ENCODE measurements at regions not wholly inside any gene's neighbourhood (a gene's known extent, or its start where the extent isn't known, plus 50 kb on each side); places are given as distances from the start of the nearest gene placed in this dataset.

DNA sequence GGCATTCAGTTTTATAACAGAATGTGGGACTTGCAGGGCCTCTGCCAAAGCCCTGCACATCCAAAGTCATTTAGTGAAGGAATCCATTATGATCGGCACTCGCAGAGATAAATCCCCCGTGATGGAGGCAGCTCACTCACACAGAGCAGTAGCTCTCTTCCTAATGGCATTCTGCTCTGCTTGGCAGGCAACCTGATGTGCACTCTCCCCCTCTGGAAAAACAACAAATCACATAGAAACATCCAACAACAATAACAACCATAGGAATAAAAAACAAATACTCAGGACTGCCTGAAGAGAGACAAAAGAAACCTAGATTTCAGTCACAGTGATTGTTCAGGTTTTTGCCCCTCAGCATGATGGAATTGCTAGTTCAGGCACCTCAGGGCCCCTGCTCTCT lies 59.7 kb downstream of the NAA11 start:
- TF ChIP-seq POLR2A (IDR thresholded peaks at IDR 0.05): no peak
- TF ChIP-seq, protein P1, sequence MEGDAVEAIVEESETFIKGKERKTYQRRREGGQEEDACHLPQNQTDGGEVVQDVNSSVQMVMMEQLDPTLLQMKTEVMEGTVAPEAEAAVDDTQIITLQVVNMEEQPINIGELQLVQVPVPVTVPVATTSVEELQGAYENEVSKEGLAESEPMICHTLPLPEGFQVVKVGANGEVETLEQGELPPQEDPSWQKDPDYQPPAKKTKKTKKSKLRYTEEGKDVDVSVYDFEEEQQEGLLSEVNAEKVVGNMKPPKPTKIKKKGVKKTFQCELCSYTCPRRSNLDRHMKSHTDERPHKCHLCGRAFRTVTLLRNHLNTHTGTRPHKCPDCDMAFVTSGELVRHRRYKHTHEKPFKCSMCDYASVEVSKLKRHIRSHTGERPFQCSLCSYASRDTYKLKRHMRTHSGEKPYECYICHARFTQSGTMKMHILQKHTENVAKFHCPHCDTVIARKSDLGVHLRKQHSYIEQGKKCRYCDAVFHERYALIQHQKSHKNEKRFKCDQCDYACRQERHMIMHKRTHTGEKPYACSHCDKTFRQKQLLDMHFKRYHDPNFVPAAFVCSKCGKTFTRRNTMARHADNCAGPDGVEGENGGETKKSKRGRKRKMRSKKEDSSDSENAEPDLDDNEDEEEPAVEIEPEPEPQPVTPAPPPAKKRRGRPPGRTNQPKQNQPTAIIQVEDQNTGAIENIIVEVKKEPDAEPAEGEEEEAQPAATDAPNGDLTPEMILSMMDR (IDR thresholded peaks at IDR 0.05): no peak
- DNase-seq: no peak
- H3K4me1 ChIP-seq: no peaks in the 10 kb centered on the region
- H3K36me3 ChIP-seq: no peaks in the 10 kb centered on the region
- no peak overlapping the region for H3K4me3 ChIP-seq
- H3K27ac ChIP-seq: no peak overlapping the region
- no peaks in the 10 kb centered on the region for H3K9me3 ChIP-seq
- H3K27me3 ChIP-seq: no peaks in the 10 kb centered on the region

DNA sequence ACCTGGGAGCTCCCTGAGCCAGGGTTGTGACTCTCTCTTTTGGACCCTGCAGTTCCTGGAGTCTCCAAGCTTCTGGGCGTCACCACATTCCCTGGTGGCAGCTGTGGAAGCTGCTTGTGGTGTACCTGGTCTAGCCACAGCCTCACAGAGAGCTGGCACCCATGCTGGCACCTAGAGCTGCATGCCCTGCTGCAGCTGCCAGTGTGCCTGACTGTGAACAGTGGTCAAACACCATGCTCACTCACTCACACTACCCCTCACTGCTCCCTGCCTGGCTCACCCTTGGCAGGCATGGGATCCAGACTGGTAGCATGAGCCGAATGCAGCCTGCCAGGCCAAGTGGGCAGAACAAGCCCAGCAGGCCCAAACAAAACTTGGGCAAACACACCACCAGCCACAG lies 66.6 kb downstream of the NAA11 start:
- TF ChIP-seq POLR2A (IDR thresholded peaks at IDR 0.05): no peak
- TF ChIP-seq, protein P1 (IDR thresholded peaks at IDR 0.05): no peak
- no peaks in the 10 kb centered on the region for H3K36me3 ChIP-seq
- H3K27me3 ChIP-seq: no peaks in the 10 kb centered on the region
- H3K9me3 ChIP-seq: no peaks in the 10 kb centered on the region
- H3K4me1 ChIP-seq: no peaks in the 10 kb centered on the region
- H3K4me3 ChIP-seq: no peak overlapping the region
- no peak overlapping the region for H3K27ac ChIP-seq
- no peak for DNase-seq

DNA sequence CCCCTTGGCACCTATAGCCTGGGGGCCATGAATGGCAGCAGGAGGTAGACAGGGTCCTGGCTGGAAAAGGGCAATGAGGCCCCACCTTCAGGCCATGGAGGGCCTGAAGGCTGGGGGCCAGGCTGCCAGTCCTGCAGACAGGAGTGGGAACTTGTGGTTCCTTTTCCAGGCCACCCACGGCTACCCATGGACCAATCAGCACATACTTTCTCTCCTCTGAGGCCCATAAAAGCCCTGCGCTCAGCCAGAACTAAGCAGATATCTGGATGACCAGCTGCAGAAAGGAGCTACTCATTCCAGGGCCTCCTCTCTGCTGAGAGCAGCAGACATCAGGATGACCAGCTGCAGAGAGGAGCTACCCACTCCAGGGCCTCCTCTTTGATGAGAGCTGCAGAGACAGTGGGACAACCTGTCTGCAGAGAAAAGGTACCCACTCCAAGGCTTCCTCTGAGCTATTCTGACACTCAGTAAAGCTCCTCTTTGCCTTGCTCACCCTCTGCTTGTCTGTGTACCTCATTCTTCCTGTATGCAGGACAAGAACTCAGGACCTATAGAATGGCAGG lies 67.2 kb downstream of the NAA11 start:
- no peaks in the 10 kb centered on the region for H3K36me3 ChIP-seq
- no peaks in the 10 kb centered on the region for H3K4me1 ChIP-seq

DNA sequence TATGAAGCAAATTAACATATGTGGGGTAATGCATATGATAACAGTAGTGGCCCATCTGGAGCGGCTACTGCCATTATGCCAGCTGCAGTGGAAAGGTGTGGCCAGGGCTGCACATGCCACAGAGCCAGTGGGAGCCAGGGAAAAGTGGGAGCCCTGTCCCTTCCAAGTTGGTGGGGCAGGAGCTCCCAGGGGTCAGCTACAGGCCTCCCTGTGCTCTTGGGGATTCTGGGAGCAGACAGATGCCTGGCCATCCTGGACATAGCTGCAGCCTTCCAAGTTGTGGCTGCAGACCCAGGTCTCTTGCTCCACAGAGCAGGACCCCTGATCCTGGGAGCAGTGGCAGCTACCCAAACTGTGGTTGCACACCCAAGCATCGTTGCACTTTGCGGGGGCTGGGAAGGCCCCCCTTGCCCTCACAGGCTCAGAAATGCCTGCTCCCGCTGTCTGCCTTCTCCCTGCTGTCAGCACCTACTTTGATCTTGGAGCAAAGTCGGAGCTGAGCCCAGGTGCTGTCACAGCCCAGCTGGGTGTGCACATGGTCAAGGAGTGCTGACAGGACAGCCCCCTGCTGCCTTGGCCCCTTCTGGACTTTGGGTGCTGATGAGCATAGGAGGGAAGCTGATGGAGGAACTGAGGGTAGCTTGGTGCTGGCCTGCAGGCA lies 67.8 kb downstream of the NAA11 start:
- H3K36me3 ChIP-seq: no peaks in the 10 kb centered on the region
- no peak overlapping the region for H3K27ac ChIP-seq
- no peak for DNase-seq
- no peak overlapping the region for H3K4me3 ChIP-seq
- H3K27me3 ChIP-seq: no peaks in the 10 kb centered on the region
- no peaks in the 10 kb centered on the region for H3K4me1 ChIP-seq
- TF ChIP-seq POLR2A (IDR thresholded peaks at IDR 0.05): no peak
- TF ChIP-seq, protein P1 (IDR thresholded peaks at IDR 0.05): no peak
- no peaks in the 10 kb centered on the region for H3K9me3 ChIP-seq

More for the DNA sequence above, 67.2 kb downstream of the NAA11 start:
- DNase-seq: no peak
- TF ChIP-seq, protein P1 (IDR thresholded peaks at IDR 0.05): no peak
- TF ChIP-seq POLR2A (IDR thresholded peaks at IDR 0.05): no peak
- H3K9me3 ChIP-seq: no peaks in the 10 kb centered on the region
- no peaks in the 10 kb centered on the region for H3K27me3 ChIP-seq
- H3K27ac ChIP-seq: no peak overlapping the region
- no peak overlapping the region for H3K4me3 ChIP-seq

DNA sequence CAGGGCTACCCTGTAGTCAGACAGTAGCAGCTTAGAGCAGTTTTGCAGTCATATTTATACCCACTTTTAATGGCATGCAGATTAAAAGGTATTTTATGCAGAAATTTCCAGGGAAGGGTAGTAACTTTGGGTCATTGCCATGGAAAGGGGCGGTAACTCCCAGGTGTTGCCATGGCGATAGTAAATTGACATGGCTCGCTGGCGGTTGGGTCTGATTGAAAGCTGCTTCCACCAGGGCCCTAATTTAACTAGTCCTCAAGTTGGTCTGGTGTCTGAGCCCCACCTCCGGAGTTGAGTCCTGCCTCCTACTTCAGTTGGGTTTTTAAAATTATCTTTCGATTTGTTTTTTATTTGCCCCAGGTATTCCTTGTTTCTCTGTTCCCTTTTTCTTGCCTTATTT lies 70.1 kb downstream of the NAA11 start:
- DNase-seq: no peak
- TF ChIP-seq, protein P1 (IDR thresholded peaks at IDR 0.05): no peak
- TF ChIP-seq POLR2A (IDR thresholded peaks at IDR 0.05): no peak
- no peaks in the 10 kb centered on the region for H3K36me3 ChIP-seq
- no peak overlapping the region for H3K4me3 ChIP-seq
- H3K27ac ChIP-seq: no peak overlapping the region
- H3K27me3 ChIP-seq: no peaks in the 10 kb centered on the region
- no peaks in the 10 kb centered on the region for H3K9me3 ChIP-seq
- H3K4me1 ChIP-seq: no peaks in the 10 kb centered on the region
